HG02759 (cell line): ENCODE measurements at regions not wholly inside any gene's neighbourhood (a gene's known extent, or its start where the extent isn't known, plus 50 kb on each side); places are given as distances from the start of the nearest gene placed in this dataset.

Experiments used
- ATAC-seq: cut with Tn5 transposase; IDR thresholded peaks from one replicate; pipeline ENCODE4 v1.9.1; 2021; ENCODE audit warnings: mild to moderate bottlenecking, moderate library complexity; ENCODE audit not compliant: unreplicated experiment

DNA sequence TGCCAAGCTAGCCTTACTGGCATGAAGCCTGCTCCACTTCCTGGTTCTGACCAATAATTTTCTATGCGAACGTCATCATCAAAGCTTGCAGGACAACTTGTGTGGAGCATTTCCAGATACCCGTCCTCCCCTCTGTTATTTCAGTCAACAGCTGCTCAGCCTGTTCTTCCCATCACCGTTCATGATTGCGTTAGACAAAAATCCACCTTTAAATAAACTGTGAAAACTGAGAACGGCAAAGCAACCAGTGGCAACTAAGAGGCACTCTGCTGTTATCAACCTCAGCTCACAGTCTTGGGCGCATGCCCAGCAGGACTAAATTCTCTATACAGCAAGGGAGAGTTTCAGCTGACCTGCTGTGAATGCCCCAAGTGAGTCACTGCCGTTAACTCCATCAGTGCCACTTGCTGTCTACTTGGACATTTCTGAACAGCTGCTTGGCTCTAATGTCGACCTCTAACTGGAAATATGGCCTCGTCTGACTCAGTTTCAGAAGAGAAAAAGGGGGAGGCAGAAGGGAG, 207.4 kb upstream of the RUNX1 start:
- no peak for ATAC-seq

DNA sequence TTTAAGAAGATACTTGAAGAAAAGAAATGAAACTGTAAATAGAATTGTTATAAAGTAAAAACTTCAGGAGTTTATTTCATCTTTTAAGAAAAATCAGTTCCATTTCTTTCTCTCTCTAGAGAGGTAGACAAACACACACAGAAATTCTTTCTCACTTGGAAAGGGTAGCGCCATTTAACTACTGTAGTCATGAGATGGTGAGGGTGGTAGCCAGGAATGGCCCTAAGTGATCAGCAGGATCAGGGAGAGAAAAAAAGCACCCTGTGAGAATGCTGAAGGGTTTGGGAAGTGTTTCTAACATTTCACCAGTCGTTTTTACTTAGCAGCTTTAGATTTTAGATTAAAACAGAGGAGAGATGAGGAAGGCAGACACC, 205.7 kb upstream of the RUNX1 start:
- ATAC-seq = no peak

DNA sequence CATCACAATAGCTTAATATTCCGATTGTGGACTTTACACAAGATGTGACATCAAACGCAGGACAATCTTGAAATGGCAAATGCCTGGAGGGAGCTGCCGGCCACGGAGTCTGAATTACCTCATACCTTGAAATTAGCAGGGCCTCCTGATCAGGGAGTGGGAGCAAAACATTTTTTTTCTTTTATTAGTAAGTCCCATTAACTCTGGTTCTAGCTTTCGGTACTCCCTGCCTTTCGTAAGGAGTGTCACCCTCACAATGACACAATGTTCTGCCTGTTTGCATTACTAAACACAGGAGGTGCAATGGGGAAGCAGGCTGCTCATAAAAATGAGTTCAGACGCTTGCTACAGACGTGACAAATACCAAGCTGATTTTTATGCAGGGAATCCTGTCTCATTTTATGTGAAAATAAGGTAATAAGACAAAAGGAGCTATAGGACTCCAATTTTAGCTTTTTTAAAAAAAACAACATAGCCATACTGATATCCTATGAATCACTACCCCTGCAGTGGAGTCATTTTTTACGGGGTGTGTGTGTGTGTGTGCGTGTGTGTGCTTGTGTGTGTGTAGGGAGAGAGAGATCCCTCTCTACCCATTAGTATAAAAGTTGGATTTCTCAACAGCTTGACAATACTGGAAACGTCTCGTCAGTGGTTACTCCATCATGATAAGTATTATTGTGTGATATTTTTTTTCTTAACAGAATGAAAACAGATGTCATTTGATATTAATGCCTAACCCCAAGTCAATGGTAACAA, 205.1 kb upstream of the RUNX1 start:
- no peak for ATAC-seq

DNA sequence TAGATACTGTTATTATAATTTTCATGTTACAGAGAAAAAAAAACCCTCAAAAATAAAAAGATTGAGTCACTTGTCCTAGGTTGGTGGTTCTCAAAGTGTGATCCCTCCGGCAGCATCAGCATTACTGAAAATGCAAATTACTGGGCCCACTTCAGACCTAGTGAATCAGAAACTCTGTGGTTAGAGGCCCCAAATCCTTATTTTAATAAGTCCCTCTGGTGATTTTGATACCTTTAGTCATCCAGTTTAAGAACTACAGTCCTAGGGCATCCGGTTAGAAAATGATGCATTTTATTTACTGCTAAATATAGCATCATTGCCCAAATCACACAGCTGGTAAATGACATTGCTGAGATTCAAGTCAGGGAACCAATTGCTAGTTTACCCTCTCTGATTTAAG, 203.7 kb upstream of the RUNX1 start:
- no peak for ATAC-seq

DNA sequence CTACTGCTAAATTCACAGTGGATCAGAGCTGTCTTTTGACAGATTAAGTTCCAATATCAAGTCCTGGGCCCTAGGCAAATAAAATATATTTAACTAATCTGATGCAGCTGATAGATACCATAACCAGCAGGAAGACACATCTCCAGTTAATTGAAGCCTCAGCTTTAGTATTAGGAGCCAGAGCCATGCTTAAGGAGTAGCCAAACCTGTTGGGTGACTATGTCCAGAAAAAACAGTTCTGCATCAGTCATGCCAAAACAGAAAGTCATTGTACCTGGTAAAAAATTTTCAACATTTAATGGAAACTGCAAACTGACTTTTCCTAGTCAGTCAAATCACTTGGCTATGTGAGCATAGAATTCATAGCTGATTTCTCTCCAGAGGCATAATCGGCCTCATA, 200.5 kb upstream of the RUNX1 start:
- ATAC-seq = no peak

DNA sequence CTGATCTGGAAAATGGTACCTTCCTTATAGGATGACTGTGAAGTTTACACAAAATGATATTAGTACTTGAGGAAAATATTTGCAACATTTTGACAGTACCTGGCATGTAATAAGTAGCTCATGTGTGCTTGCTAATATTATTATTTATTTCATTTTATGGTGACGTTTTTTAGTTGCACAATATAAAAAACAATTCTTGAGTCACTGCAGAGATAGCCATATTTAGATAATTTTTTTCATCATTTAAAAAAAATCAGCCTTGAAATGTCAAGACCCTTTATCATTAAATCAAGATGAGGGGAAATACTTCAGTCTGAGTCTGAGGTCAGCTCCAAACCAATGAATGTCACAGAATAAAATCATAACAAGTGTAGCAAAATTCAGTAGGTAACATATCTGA, 196.8 kb upstream of the RUNX1 start:
- no peak for ATAC-seq

DNA sequence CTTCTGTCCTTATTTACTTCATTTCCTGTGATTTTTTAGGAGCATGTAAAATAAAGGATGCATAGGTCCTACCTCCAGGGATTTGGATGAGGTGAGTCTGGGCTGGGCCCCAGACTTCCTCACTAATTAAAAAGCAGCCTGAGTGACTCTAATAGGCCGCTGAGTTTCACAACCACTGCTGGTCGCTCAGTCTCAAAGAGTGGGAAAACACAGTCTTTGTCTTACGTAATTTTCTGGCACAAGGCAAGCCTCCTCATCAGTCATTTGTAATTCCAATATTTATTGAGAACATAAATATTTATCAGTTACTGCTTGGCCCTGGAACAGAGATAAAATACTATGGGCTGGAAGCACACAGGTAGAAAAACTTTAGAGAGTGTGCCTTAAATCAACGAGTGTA, 195.4 kb upstream of the RUNX1 start:
- no peak for ATAC-seq

DNA sequence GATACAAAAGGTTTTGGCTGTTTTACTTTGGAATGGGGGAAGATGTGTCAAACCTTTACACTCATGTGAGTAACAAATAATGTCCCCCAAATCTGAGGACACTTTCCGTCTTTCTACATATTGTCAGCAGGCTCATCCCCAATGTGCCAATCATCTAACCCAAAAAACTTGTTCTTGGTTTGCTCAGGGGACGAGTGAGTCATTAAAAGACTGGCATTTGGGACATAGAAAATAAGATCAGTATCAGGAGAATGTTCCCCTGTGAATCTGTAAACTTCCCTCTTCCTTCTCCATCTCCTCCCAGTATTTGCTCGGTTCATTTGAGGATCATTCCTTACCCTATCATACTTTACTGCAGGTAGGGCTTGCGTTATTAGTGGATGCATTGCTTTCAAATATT, 194.1 kb upstream of the RUNX1 start:
- ATAC-seq = no peak

DNA sequence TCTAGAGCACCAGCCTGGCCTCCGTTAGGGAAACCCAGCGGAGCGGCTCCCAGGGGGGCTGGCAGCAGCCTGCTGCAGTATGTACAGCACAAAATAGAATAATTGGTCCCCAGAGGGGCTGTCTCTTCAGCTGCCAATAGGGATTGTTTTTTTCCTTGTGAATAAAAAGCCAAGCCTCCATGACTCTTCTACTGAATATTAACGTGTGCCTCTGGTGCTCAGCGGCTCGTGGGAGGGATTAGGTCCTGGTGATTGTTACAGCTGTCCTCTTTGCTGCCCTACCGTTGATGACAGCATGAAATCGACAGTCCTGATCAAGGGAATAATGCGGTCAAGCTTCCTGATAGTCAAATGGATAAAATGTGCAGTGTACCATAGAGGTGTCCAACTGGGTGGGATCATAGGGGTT, 190.7 kb upstream of the RUNX1 start:
- ATAC-seq = no peak

DNA sequence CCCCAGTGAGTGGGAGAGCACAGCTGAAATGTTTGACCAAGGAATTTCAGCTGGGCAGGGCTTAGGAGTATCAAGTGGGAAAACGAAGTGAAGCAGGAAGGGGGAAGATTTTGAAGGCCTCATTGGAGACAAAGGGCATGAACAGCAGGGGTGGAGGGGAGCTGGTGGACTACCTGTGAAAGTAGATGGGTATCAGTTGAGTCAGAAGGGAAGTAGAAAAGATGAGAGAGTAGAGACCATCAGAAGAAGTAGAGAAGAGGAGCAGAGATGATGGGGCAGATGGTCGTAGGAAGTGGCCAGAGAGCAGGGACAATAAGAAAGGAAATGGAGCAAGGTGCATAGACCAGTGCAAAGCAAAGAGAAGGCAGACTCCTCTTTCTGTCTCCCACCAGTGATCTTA, 189.0 kb upstream of the RUNX1 start:
- ATAC-seq = no peak

DNA sequence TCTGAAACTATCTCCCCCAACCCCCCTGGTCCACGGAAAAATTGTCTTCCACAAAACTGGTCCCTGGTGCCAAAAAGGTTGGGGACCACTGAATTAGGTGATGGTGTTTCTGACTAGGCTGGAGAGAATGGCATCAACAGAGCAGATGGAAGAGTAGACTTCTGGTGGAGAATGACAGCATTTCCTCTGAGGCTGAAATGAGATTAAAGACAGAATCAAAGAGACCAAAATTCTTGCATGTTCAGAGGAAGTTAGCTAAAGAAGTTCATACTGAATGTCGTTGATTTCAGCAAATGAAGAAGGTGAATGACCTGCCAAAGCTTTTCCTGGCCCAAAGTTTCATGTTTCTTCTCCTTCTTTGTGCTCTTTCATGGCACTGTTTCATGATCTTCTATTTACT, 188.2 kb upstream of the RUNX1 start:
- ATAC-seq = no peak

DNA sequence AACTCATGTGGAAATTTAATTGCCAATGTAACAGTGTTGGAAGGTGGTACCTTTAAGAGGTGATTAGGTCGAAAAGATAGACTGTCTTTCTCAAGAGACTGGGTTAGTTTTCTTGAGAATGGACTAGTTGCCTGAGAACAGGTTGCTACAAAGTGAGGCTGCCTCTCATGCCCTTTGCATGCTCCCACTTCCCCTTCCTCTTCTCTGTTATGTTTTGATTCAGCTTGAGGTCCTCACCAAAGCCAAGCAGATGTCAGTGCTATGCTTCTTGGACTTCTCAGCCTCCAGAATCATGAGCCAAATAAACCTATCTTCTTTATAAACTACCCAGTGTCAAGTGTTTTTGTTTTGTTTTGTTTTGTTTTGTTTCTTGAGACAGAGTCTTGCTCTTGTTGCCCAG, 187.0 kb upstream of the RUNX1 start:
- ATAC-seq = no peak

DNA sequence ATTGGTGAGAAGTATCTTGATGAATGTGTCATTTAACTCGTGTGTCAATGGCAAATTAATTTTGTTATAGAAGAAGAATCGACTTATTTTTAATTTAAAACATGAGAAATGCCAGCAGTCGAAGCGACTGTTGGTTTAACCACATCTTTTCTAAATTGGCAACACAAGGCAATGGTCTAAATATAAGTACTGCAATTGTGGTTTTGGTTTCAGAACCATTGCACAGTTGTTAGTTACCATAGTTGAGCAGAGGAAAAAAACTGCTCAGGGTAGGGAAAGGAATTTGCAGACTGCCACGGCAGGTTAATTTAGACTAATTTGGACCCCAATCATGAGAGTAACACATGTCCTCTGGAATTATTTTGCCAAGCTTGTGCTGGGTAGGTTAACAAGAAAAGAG, 185.6 kb upstream of the RUNX1 start:
- ATAC-seq = no peak

DNA sequence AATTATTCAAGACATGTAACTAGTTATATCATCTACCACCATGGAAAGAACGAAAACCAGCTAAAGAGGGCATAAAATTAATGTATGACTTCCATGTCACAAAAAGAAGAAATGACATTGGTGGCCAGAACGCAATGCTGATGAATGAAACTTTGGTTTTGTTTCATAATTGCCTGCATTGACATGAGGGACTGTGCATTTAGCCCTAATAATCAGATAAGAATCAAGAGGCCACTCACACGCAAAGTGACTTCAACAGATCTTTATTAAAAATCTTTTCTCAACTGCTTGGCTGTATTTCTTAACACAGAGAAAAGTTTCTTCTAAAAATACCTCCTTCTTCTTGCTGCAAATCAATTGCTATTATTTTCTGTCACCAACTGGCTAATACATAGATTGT, 184.7 kb upstream of the RUNX1 start:
- ATAC-seq = no peak

DNA sequence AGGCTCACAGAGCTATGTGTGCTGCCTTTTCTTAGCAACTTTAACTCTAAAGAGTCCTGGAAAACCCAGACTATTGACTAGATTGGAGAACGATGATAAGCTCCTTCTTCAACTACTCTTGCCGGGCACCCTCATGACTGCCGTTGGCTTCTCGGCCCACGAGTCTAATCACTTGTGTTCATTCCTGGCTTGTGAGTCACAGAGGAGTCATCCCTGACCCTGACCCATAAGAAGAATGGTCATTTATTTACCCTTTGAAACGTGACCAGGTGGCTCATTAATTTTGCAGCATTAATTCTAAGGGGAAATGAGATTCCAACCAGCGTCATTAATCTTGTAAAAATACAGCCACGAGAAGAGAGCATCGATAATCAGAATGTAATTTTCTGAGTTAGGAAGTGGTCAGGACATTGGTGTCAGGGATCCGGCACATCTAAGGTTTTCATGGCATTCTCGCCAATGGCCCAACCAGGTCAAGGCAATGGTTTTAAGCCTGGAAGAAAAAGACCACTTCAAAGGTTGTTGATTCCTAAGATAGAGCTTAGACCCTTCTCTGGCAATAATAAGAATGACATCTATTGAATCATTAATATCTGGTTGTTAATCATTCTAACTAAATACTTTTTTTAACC, 183.6 kb upstream of the RUNX1 start:
- no peak for ATAC-seq

DNA sequence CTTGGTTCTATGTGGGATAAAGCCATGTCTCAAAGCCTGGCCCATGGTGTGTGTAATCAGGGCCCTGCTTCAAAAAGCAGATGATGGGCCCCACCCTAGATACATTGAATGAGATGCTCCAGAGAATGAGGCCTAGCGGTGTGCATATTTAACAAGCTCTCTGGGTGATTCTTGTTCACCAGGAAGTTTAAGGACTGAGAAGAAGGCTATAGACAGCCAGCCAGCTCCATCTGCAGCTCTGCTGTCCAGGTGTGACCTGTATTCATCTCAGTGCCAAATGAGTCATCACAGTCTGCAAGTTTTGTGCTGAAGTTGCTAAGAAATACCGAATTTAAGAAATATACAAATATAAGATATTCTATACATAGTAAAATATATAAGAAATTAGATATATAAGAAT, 182.0 kb upstream of the RUNX1 start:
- ATAC-seq = no peak

DNA sequence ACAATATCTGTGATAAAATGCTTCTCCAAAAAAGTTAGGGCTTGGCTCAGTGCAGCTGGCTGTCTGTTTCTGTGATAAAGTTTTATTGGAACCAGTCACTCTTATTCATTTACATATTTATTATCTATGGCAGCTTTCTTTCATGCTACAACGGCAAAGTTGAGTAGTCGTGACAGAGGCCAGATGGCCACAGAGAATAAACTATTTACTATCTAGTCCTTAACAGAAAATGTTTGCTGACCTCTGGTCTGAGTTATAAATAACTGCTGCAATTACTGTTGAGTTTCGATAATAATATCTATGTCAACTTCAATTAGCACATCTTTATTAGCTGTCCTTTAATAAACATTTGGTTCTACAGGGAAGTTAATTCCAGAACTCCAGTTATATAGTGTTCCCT, 180.2 kb upstream of the RUNX1 start:
- no peak for ATAC-seq

DNA sequence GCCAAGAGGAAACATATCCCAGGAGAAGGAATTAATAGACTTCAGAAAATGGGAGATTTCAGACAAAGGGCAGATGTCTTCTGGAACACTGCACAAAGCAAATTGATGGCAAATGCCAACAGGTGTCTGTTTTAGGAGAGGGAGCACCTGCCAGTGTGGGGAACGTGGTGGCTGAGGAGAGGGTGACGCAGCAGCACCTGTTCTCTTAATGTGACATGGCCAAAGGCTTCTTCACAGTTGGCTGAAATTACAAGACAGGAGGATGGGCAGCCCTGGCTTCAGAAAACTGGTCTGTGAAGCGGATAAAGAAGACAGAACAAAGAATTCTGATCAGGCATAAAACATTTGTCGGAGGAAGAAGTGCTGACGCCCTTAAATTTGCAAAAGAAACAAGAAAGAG, 178.7 kb upstream of the RUNX1 start:
- ATAC-seq = peak; percentile 42

DNA sequence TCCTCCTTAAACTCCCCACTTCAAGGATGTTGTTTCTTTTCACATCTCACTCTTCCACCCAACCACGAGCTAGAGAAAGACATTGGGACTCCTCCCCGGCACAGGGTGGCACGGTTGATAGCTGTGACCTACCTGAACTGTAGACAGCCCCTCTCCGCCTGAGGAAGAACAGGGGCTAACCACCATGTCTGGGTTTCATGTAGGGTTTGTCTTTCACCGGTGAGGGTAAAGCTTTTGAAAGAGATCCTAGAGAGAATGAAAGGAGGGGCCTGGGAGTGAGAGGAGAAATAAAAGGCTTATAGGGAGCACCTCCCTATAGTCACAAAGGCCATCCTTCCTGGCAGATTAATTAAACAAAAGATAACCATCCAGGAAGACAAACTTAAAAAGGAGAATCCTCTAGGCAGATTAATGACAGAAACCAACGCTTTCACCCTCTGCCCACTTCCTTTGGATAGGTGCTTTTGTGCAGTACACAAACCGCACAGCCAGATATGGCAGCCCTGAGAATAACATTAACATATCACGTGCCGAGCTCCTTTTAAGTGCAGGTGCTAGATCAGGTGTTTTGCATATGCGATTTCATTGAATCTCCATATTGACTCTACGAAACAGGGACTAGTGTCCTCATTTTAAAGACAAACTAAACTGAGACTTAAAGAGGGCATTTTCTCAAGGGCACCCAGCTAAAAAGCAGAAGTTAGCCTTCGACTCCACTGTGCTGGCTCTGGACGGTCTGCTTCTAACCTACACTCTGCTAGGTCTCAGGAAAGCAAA, 178.1 kb upstream of the RUNX1 start:
- peak; percentile 80 for ATAC-seq

DNA sequence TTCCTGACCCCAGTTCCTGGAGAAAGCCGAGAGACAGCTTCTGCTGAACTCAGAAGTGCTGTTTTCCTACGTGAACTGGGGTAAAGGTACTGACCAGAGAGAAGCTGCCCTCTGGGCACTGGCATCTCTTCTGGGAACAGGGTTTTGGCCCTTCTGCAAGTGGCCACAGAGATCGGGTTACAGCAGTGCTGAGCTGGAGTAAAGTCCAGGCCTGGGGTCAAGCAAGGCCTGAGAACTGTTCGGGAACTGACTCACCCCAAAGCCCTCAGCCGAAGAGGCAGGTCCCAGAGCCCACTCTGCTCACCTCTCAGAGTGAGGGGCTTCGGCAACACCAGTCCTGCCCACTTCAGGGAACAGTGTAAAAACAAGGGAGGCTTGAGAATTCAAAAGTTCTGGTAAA, 177.2 kb upstream of the RUNX1 start:
- no peak for ATAC-seq

DNA sequence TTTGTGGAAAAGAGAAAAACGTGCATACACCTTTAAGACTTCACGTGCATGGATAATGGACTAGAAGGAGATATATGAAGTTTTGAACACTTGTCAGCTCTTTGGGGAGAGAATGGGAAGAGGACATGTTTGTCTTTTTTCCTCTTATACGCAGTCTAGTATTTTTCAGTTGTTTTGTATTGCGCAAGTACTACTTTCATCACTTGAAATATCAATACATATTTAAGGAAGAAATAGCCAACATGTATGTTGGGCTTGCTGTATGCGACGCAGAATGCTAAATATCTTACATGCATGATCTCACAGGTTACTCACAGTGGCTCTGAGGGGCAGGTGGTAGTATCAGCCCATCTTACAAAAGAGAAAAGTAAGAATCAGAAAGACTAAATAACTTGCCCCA, 176.5 kb upstream of the RUNX1 start:
- no peak for ATAC-seq
